ENCODE measurements at regions not wholly inside any gene's neighbourhood (a gene's known extent, or its start where the extent isn't known, plus 50 kb on each side); places are given as distances from the start of the nearest gene placed in this dataset.

DNA sequence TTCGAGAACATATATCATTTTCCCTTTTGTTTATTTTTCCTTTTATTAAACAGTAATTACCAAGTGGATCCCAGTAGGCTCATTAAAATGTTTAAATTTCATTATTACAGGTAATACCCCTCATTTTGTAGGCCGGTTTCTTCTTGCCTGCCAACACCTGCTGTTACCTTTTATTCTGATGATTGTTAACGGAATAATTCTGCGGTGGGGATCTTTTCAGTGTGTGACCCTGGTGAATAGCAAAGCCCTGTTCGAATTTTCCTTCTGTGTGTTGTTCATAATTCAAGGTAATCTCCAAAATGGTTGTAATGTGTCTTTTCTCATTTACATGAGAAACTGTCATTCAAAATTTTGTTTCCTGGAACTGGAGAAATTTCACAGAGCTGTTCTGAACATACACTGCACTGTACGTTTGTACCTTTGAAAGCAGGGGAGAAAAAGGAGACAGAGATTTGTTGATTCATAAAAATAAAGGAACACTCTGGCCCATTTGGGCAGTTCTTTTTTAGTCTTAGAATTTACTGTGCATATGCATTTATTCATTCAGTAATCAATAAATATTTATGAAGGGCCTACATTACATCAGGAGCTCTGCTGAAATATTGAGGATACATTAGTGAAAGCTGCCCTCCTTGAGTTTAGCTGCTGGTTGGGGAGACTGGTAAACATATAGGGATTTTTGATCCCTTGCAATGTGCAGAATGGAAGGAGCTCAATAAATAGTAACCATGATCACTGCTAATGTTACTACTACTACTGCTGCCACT lies 502.0 kb downstream of the QKI start:
- DNase-seq: no peak

DNA sequence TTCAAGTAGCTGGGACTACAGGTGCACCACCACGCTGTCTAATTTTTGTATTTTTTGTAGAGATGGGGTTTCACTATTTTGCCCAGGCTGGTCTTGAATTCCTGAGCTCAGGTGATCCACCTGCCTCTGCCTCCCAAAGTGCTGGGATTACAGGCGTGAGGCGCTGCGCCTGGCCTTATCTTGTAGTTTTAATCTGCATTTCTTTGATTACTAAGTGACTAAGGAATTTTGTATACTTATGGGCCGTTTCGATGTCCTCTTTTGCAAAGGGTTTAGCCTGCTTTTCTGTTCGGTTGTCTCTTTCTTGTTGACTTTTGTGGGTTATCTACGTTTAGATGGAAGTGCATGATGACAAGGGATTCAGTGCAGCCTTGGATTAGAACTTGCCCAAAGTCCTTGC lies 500.6 kb downstream of the QKI start:
- DNase-seq: no peak

DNA sequence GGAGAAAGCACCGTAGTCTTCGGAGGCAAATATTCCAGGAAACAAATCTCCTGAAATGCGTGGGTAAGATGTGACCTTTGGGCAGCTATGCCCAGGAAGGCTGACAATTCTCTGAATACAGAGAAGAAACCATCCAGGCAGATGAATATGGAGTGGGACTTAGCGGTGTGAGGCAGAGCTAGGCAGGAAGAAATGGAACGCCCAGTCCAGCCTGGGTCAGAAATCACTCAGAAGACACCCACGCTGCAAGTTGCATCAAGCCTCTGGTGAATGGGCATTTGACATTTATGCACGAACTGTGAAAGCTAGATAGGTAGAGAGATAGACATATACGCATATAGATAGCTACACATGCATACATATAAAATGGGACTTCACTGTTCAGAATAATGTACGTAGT lies 498.5 kb downstream of the QKI start:
- no peak for DNase-seq

DNA sequence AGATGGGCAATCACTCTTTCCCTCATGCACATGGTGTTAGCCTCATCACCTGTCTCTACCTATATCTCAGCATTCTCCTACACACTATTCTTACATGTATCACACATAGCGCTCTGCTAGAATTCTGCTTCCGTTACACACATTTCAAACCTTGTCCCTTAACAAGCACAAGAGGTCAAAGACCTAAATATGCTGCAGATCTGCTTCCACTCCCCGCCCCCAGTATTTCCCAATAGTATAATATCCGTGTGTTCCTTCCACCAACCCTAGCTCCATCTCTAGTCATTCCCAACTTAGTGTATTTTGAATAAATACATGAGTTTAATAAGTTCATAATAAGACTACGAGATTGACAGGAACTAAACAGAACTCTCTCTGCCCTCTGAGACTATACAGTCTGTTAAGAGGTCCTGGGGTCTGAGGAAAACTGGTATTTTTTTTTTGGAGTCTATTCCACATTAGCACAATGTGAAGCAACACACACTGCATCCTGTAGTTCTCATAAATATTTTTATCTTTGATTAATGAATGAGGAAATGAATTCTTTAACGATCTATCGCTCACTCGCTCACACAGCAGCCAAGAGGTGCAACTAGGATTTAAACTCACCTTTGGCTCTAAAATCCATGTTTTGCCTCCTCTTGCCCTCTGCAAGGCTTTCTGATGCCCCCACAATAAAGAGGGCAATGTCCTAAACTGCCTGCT lies 491.6 kb downstream of the QKI start:
- DNase-seq: no peak

DNA sequence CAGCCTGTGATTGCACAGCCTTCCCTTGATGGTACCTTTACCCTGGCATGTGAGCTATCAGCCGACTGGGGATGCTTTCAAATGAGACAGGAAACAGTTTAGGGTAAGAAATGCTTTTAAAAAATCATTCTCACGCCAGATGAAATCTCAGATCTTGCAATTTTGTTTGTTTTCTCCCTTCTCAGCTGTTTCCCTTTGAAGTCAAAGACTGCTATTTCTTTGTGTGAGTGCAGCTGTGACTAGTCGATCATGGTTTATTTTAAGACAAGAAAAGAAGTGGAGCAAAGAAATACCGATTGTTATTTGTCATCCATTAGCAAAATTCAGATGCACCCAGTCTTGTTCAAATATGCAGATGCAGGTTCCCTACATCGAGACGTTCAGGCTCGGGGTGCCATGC lies 489.7 kb downstream of the QKI start:
- DNase-seq: no peak

DNA sequence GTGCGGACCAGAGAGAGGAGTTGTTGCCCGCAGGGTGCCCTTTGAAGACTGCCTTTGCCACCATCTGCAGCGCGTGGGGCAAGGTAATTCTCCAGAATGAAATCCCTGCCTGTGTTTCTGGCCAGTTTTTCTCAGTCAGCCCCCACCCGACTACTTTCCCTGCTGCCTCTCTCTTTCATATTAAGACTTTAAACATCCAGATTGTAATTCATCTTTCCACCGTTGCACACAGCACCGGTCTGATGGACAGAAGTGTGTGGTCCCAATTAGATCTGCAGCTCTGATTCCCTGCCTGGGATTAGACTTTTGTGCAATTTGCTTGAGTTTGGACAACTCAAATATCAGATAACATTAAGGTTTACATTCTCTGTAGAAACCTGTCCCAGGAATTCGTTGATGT lies 489.0 kb downstream of the QKI start:
- no peak for DNase-seq

DNA sequence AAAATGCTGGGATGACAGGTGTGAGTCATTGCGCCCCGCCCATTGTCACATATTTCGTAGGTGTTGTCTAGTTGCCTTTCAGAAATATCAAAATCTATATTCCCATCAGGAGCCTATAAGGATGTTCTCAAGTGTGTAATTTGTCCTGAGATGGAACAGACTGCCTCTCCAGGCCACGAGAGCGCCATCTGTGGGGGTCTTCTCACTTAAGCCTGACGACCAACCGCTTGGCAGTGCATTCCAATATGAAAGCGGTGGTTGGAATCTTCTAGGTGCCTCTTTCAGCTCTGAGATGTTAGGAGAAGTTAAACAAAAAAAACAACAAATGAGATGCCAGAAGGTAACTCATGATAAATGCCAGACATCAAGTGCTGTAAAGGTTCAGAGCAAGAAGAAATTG lies 488.5 kb downstream of the QKI start:
- no peak for DNase-seq

DNA sequence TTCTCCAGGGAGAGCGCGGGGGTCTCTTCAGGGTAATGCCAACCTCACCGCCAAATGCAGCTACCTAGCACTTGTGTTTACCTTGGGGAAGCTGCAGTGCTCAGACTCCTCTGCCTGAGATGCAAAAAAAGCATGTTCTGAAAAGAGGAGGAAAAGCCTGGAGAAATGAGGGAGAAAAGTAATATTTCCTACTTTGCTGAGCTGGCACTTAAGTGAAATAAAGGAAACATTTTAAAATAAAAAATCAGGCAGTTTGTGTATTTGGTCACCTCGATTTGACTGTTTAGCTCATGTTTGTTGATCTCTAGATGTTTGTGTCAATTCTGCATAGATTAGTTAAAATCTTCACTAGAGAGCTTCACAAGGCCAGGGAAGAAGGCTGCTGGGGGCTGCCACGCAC lies 487.2 kb downstream of the QKI start:
- no peak for DNase-seq

DNA sequence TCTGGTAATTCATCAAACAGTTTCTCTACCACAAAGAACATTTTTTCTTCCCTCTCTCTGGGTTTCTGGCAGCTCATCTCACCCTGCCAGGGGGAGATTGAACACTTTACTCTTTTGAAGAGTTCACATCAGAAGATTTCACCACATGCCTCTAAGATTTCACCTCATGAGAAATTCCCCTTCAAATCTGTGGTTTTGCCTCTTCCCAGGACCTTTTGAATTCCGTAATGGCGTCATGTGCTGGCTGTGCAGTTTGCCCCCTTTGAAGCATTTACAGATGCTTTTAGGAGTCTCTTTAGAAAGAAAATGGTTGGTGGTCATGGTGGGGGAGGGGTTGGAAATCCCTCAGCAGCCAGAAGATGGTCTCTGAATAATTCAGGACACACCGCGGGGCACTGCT lies 486.1 kb downstream of the QKI start:
- DNase-seq: no peak

DNA sequence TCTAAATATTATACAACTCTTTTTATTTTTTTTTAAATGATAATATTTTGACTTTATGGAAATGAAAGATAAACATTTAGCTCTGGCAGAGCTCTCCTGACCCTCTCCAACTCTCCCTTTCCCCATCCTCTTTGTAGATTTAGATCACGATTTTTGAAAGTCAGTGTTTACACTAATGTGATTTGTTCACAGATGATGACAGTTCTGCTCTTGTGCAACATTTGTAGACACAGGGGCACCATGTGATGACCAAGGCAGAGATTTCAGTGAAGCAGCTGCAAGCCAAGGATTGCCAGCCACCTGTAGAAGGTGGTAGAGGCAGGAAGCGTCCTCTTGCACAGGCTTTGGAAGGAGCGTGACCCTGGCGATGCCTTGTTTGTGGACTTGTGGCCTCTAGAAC lies 483.2 kb downstream of the QKI start:
- no peak for DNase-seq

DNA sequence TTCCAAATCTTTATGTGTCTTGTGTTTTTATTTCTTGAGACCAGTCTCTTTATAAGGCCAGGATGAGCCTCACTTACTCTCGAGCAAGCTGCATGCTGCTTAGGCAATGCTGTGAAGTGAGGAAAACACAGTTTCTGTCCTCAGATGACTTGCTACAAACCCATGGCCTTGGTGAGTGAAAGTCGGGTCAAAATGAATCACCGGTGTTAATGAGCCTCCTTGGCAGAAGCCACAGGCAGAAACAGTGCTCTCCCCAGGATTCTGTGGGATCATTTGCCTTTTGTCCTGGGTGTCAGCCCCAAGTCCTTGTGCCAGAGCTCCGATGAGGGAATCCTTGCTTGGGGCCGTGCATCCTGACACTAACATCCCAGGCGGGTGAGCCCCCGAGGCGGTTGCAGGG lies 482.5 kb downstream of the QKI start:
- DNase-seq: no peak

DNA sequence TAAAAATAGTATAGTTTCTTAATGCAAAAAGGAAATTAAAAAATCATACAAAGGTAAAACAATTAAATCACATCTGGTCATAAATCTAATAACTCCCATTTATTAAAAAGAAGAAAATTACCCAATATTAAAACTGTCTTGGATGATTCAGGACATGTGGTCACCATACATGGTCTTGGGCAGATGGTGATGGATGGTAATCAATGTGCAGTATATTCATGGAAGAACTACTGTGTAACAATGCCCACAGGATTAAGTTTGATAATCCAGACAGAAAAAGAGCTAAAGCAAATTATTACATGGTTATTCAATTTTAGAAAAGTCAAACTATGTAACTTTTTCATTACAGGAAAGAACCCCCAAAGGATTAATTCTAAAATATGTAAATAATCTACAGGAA lies 480.6 kb downstream of the QKI start:
- DNase-seq: no peak

DNA sequence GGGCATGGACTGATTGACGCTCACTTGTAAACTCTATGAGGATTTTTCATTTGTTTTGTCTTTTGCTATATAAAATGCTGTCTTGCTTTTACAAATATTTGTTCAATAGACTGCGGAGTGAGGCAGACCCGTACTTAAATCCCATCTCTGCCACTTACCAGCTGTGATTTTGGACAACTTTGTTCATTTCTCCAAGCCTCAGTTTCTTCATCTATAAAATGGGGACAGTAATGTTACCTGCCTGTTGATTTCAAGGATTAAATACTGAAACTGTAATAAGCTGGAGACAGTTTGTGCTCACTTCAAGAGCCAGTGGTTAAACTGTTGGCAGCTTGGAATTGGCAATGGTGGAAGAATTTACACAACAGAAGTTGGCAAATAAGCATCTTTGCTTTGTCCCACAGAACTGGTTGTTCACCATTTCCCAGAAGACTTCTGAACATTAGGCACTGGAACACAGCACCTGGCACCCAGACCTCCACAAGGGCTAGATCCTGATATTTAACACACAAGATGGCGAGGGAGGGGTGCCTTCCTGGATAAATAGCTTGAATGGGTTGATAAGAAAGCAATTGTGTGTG lies 479.2 kb downstream of the QKI start:
- DNase-seq: no peak

DNA sequence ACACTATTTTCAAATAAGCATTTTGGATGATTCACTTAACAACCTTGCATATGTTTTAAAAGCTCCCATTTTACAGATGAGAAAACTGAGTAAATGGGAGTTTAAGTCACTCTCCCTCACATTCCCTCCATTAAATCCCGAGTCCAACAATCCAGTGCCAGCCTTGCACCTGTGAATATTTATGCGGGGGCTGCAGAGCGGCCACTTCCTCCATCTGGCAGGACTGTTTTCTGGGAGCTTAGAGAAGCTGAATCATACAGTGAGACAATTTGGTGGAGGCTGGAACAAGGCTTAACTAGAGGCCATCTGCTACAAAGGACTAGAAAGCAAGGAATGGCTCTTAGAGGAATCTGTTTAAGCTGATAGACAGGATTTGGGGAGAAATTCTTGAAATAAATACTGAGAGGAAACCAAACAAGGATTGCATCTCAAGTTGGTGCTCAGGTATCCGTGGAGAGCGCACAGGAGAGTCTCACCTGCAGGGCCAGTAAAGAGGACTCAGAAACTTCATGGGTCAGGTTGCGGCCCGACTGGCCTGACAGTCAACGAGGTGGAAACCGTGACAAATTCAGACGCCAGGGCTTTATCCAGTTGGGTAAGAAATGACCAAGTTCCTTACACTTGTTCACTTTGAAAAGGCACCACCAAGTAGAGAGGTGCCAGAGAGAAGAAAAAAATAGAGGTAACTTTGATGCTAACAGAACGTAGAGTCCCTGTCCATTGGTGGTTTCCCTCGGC lies 478.5 kb downstream of the QKI start:
- no peak for DNase-seq

DNA sequence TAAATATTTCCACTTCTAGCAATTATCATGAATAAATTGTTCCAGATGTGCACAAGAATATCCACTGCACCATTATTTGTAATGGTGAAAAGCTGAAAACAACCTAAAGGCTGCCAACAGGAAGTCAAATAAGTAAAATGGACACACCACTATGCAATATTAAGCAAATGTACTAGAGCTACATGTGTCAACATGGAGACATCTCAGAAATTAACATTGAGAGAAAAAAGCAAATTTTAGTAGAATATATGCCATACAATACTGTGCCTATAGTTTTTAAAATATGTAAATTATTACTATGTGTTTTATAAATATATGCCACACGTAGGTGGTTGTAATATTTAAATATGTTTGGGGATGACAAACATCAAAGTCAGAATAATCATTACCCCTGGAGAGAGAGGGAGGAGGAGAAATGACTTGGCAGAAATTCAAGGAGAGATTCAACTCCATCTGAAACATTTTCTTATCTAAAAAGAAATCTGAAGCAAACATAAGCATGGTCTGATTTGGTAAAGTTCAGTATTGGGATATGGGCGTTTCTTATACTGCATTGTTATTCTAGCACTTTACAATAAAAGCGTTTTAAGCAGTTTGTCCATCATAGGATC lies 475.5 kb downstream of the QKI start:
- no peak for DNase-seq

DNA sequence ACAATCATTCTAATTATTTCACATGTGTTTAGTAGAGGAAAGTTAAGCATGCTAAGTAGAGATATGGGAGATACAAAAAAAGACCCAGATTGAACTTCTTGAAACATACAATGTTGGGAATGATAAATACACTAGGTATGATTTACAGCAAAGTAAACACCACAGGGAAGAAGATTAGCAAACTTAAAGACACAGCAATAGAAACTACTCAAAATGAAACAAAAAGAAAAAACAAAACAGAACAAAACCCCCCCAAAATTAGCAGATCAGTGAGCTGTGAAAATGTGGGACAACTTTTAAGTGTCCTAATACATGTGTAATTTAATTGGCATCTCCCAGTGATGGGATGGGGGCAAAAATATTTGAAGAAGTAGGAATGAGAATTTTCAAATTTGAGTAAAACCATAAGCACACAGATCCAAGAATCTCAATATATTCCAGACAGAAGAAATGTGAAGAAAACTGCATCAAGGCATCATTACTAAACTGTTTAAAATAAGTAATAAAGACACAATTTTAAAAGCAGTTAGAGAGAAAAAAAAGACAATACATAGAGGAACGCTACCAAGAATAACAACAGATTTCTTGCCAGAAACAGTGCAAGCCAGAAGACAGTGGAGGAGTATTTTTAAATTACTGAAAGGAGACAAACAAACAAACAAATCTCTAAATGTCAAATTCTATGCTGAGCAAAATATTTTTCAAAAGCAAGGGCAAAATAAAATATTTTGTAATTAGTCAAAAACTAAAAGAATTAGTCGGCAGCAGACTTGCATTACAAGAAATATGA lies 473.7 kb downstream of the QKI start:
- DNase-seq: no peak

DNA sequence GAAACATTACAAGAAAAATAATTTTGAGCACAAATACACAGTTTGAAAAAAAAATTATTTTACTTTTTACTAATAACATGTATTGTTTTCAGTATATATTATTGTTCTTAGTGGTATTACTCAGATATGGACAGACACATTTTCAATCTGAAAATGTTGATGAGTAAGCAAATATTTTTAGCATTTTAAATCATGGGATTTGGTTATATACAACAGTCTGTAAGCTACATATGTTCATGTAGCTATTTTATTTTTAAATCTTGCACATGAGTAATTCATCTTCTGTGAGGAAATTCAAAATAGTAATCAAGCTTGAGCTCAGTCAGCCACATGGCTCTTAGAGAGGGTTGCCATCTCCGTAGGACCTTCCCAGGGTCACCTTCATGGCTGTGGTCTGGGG lies 471.9 kb downstream of the QKI start:
- no peak for DNase-seq

DNA sequence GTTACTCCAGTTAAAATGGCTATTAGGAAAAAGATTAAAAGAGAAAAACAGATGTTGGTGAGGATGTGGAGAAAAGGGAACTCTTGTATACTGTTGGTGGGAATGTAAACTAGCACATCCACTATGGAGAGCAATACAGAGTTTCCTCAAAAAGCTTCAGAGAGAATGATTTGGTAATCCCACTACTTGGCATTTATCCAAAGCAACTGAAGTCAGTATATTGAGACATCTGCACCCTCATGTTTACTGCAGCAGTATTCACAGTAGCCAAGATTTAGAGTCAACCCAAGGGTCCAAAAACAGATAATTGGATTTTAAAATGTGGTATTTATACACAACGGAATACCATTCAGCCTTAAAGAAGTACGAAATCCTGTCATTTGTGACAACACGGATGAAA lies 469.5 kb downstream of the QKI start:
- no peak for DNase-seq

DNA sequence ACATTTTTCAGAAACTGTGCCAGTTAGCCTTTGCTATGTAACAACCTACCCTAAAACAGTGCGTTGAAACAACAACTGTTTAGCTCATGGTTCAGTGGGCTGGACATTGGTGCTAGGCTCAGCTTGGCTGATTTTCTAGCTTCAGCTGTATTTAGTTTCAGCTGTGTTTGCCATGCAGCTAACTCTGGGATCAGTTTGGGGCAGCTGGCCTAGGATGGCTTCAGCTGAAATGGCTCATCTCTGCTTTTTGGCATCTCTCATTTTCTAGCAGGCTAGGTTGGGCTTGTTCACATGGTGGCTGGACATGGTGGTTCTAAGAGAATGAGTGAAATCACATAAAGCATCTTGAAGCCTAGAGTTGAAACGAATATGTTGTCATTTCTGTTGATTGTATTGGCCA lies 464.2 kb downstream of the QKI start:
- no peak for DNase-seq

DNA sequence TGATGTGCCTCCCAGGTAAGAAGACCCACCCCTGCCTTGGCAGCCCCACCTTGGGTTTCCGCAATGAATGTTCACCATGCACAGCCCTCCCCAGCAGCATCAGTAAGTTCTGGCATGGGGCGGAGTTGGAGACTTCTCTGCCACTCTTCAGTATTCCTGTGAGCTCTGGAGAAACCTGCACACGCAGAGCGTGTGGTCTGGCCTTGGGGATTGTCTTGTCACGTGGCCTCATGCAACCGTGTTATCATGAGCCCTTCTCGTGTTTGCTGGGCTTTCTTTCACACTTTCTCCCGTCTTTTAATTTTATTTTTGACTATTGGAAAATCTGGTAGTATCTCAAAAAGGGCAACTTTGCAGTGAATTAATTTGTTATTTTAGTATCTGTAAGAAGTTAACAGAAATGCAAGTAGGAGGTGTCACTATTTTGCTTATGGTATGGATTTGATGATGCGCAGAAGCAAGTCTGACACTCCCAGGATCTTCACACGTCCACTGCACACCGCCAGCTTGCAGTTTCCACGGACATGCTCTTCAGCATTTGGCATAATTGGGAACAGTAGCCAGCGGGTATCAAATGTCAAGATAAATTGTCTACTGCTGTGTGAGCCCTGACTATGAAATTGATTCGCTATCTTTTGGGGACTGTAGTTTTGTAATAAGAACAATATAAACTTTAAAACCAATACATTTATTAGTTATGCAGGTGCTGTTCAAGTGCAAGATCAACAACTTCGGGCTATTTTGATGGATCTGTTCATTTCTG lies 463.5 kb downstream of the QKI start:
- no peak for DNase-seq

DNA sequence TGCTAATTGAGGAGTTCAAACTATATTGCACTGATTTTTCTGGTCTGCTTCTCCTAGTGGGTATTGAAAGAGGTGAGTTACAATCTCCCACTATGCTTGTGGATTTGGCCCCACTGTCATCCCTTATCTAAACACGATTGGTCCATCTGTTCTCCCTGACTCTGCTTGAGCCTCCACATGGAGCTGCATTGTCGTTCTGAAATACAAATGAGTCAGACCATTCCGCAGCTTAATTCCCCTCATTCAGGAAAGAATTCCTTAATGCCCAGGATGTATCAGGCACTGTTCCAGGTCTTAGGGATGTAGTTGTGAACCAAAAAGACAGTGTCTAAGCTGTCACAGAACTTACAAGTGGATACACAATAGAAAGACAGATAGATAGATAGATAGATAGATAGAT lies 461.9 kb downstream of the QKI start:
- DNase-seq: no peak
